ENCODE measurements at regions not wholly inside any gene's neighbourhood (a gene's known extent, or its start where the extent isn't known, plus 50 kb on each side); places are given as distances from the start of the nearest gene placed in this dataset.

DNA sequence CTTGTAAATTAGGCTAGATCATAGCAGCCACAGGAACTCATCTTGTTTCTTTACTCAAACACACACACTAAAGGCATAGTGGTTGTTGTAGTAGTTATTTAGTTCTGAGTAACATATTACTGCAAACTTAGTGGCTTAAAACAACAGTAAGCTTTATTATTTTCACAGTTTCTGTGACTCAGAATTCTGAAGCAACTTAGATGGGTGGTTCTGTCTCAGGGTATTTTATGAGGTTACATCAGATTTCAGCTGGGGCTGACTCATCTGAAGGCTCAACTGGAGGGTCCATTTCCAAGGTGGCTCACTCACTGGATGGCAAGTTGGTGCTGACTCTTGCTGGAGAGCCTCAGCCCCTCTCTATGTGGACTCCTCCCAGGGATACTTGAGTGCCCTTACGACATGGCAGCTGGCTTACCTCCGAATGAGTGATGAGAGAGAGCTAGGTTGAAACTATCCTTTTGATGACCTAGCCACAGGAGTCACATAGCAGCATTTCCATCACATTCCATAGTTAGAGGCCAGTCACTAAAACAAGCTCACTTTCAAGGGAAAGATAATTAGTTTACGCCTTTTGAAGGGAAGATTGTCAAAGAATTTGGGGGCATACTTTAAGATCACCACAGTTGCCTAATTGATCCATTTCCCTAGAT lies 101.0 kb upstream of the PRNP start:
- Histone ChIP-seq H3K36me3 (no peaks in the 10 kb centered on the region), H3K27ac (no peak overlapping the region), H3K27me3 (replicated peaks; ENCODE audit: insufficient read depth) (no peaks in the 10 kb centered on the region), H3K4me1 (replicated peaks) (no peaks in the 10 kb centered on the region), H3K9me3 (no peaks in the 10 kb centered on the region), H3K4me3 (no peak overlapping the region)
- 98% methylated on average over 3 of the region's 3 CpGs for WGBS
- intact Hi-C loops (cut with DNase I) = no loop called here
- DNase-seq (ENCODE audit: low spot score) = no peak
- TF ChIP-seq POLR2A (IDR thresholded peaks at IDR 0.05) (no peak), POLR2AphosphoS5 (IDR thresholded peaks at IDR 0.05) (no peak)
- TF ChIP-seq, protein P1, sequence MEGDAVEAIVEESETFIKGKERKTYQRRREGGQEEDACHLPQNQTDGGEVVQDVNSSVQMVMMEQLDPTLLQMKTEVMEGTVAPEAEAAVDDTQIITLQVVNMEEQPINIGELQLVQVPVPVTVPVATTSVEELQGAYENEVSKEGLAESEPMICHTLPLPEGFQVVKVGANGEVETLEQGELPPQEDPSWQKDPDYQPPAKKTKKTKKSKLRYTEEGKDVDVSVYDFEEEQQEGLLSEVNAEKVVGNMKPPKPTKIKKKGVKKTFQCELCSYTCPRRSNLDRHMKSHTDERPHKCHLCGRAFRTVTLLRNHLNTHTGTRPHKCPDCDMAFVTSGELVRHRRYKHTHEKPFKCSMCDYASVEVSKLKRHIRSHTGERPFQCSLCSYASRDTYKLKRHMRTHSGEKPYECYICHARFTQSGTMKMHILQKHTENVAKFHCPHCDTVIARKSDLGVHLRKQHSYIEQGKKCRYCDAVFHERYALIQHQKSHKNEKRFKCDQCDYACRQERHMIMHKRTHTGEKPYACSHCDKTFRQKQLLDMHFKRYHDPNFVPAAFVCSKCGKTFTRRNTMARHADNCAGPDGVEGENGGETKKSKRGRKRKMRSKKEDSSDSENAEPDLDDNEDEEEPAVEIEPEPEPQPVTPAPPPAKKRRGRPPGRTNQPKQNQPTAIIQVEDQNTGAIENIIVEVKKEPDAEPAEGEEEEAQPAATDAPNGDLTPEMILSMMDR (IDR thresholded peaks at IDR 0.05) = no peak

DNA sequence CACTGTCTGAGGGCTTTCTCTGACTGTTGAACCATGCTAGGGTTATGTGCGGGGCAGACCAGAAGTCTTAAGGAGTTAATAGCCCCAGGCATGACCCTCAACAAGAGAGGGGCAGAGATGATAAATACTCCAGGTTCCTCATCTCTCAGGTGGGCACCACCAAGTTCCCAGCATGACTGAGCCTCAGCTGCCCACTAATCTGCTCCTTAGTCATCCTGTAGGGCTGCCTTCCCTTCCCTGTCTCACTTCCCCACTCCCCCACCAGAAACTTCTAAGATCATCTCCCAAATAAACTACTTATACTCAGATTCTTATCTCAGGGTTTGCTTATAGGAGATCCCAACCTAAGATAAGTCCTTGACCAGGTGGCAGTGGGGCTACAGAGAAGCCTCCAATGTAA lies 101.7 kb upstream of the PRNP start:
- no peaks in the 10 kb centered on the region for H3K9me3 ChIP-seq
- WGBS = 100% methylated on average over 1 of the region's 1 CpG

DNA sequence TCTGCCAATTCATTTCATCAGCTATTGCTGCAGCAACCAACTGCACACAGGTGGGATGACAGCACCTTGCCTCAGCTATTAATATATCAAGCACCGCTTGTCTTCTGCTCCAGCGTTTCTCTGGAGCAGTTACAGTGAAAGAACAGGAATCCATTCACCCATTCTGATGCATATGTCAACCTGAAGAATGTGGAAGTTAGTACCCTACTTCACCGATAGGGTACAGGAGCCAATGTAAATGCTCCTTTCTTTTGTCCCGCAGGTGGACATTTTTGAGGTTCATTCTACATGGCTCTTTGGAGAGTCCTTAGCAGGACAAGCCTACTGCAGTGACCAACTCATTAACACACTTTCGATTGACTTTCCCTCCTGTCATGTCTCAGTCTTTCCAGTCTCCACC lies 104.4 kb upstream of the PRNP start:
- intact Hi-C loops (cut with DNase I) = no loop called here
- 64% methylated on average over 5 of the region's 5 CpGs for WGBS
- TF ChIP-seq POLR2A (IDR thresholded peaks at IDR 0.05) (no peak), POLR2AphosphoS5 (IDR thresholded peaks at IDR 0.05) (no peak)
- TF ChIP-seq, protein P1 (IDR thresholded peaks at IDR 0.05) = no peak
- Histone ChIP-seq H3K27ac (no peak overlapping the region), H3K4me1 (replicated peaks) (no peaks in the 10 kb centered on the region), H3K36me3 (no peaks in the 10 kb centered on the region), H3K27me3 (replicated peaks; ENCODE audit: insufficient read depth) (no peaks in the 10 kb centered on the region), H3K9me3 (no peaks in the 10 kb centered on the region), H3K4me3 (no peak overlapping the region)
- no peak for DNase-seq (ENCODE audit: low spot score)

More for the DNA sequence above, 101.7 kb upstream of the PRNP start:
- intact Hi-C loops (cut with DNase I) = no loop called here
- H3K4me3 ChIP-seq = no peak overlapping the region
- no peaks in the 10 kb centered on the region for H3K27me3 ChIP-seq (replicated peaks; ENCODE audit: insufficient read depth)
- no peak for DNase-seq (ENCODE audit: low spot score)
- H3K4me1 ChIP-seq (replicated peaks) = no peaks in the 10 kb centered on the region
- H3K36me3 ChIP-seq = no peaks in the 10 kb centered on the region
- TF ChIP-seq POLR2A (IDR thresholded peaks at IDR 0.05) (no peak), POLR2AphosphoS5 (IDR thresholded peaks at IDR 0.05) (no peak)
- TF ChIP-seq, protein P1 (IDR thresholded peaks at IDR 0.05) = no peak
- no peak overlapping the region for H3K27ac ChIP-seq

DNA sequence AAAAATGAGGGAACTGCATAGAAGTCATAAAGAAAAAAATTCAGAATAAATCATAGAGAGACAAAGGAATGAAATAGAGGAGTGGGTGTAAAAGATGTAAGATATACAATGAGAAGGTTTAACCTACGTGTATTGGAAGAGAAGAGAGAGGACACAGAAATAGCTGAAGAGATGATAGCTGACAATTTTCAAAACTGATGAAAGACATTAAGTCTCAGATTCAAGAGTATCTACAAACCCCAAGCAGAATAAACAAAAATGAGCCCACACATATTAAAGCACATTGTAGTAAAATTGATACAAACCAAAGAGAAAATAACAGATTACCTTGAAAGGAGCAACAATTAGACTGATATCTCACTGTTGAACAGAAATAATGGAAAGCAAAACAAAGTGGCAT lies 107.9 kb upstream of the PRNP start:
- intact Hi-C loops (cut with DNase I) = no loop called here
- 84% methylated on average over 1 of the region's 1 CpG for WGBS
- no peaks in the 10 kb centered on the region for H3K9me3 ChIP-seq
- H3K27ac ChIP-seq = no peak overlapping the region
- H3K4me1 ChIP-seq (replicated peaks) = no peaks in the 10 kb centered on the region
- H3K4me3 ChIP-seq = no peak overlapping the region
- no peak for TF ChIP-seq POLR2AphosphoS5 (IDR thresholded peaks at IDR 0.05)
- TF ChIP-seq POLR2A (IDR thresholded peaks at IDR 0.05) = no peak
- TF ChIP-seq, protein P1 (IDR thresholded peaks at IDR 0.05) = no peak
- H3K36me3 ChIP-seq = no peaks in the 10 kb centered on the region
- no peak for DNase-seq (ENCODE audit: low spot score)
- H3K27me3 ChIP-seq (replicated peaks; ENCODE audit: insufficient read depth) = no peaks in the 10 kb centered on the region

DNA sequence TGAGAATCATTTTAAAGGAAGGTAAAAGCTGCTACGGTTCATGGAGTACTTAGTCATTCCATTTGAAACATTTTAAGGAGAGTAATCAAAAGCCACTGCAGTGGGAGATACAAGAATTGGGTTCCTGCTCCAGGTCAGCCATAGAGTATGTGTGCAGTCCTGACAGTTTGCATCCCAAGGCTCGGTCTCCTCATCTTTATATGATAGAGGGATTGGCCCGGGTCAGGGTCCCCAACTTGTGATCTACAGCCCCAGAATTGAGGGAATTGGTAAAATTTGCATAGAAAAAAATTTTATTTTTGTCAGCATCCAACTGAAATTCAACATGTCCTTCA lies 111.9 kb upstream of the PRNP start:
- H3K36me3 ChIP-seq = no peaks in the 10 kb centered on the region
- TF ChIP-seq POLR2AphosphoS5 (IDR thresholded peaks at IDR 0.05) = no peak
- TF ChIP-seq, protein P1 (IDR thresholded peaks at IDR 0.05) = no peak
- no peak for TF ChIP-seq POLR2A (IDR thresholded peaks at IDR 0.05)
- intact Hi-C loops (cut with DNase I) = no loop called here
- H3K4me1 ChIP-seq (replicated peaks) = no peaks in the 10 kb centered on the region
- no peaks in the 10 kb centered on the region for H3K9me3 ChIP-seq
- no peak overlapping the region for H3K4me3 ChIP-seq
- H3K27ac ChIP-seq = no peak overlapping the region
- H3K27me3 ChIP-seq (replicated peaks; ENCODE audit: insufficient read depth) = no peaks in the 10 kb centered on the region
- no peak for DNase-seq (ENCODE audit: low spot score)
- 63% methylated on average over 3 of the region's 3 CpGs for WGBS
